ENCODE measurements at regions not wholly inside any gene's neighbourhood (a gene's known extent, or its start where the extent isn't known, plus 50 kb on each side); places are given as distances from the start of the nearest gene placed in this dataset.

DNA sequence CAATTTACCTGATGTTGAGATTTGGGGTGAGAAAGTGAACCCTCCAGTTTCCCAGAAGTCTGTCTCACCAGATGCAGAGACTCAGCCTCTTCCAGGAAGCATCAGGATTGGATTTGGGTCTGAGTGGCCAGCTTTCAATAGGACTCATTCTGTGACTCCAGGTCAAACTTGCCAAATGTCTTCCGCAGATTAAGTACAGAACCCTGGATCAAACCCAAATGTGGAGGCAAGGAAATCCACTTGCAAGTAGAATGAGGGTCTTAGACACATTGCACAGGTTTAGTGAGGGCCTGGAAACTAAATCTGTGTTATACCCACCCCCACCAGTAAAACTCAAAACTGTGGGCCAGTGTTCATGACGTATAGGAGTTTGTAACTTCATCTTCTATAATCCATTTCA, 372.2 kb upstream of the MGMT start:
- TF ChIP-seq, protein P1, sequence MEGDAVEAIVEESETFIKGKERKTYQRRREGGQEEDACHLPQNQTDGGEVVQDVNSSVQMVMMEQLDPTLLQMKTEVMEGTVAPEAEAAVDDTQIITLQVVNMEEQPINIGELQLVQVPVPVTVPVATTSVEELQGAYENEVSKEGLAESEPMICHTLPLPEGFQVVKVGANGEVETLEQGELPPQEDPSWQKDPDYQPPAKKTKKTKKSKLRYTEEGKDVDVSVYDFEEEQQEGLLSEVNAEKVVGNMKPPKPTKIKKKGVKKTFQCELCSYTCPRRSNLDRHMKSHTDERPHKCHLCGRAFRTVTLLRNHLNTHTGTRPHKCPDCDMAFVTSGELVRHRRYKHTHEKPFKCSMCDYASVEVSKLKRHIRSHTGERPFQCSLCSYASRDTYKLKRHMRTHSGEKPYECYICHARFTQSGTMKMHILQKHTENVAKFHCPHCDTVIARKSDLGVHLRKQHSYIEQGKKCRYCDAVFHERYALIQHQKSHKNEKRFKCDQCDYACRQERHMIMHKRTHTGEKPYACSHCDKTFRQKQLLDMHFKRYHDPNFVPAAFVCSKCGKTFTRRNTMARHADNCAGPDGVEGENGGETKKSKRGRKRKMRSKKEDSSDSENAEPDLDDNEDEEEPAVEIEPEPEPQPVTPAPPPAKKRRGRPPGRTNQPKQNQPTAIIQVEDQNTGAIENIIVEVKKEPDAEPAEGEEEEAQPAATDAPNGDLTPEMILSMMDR (conservative IDR thresholded peaks at IDR 0.05 in 1 of 2, IDR thresholded peaks at IDR 0.05 in 1 of 2; ENCODE audit: extremely low read depth in 1 of 2, insufficient read depth in 1 of 2, low read depth in 1 of 2, low read length in 2 of 2) = no peak
- no peak for TF ChIP-seq EZH2 (IDR thresholded peaks at IDR 0.05; ENCODE audit: borderline replicate concordance, low read length)

Measured in mammary epithelial cell (primary cell).